GM12872 (cell line): ENCODE measurements at regions not wholly inside any gene's neighbourhood (a gene's known extent, or its start where the extent isn't known, plus 50 kb on each side); places are given as distances from the start of the nearest gene placed in this dataset.

Source experiments
- TF ChIP-seq, protein P1 (sequence below): IDR thresholded peaks from 3 replicates; pipeline ENCODE4 v1.5.1; 2011; ENCODE audit warnings: low read depth, mild to moderate bottlenecking, low read length, moderate library complexity; ENCODE audit not compliant: insufficient read depth

DNA sequence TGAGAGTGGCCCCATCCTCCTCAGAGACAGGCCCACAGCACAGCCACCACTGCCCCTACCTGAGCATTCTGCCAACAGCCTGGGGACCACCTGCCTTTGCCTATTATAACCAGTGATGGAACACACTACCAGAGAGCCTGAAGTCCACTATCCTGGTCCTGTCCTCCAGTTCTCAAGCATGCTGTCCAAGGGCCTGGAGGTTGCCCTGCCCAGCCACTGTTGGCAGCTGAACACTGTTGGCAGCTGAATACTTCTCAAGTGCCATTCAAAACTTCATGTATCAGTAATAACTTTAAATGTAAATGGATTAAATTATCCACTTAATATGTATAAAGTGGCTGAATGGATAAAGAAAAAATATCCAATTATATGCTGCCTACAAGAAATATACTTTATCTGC lies 194.3 kb upstream of the JADE1 start:
- TF ChIP-seq, protein P1, sequence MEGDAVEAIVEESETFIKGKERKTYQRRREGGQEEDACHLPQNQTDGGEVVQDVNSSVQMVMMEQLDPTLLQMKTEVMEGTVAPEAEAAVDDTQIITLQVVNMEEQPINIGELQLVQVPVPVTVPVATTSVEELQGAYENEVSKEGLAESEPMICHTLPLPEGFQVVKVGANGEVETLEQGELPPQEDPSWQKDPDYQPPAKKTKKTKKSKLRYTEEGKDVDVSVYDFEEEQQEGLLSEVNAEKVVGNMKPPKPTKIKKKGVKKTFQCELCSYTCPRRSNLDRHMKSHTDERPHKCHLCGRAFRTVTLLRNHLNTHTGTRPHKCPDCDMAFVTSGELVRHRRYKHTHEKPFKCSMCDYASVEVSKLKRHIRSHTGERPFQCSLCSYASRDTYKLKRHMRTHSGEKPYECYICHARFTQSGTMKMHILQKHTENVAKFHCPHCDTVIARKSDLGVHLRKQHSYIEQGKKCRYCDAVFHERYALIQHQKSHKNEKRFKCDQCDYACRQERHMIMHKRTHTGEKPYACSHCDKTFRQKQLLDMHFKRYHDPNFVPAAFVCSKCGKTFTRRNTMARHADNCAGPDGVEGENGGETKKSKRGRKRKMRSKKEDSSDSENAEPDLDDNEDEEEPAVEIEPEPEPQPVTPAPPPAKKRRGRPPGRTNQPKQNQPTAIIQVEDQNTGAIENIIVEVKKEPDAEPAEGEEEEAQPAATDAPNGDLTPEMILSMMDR = no peak

DNA sequence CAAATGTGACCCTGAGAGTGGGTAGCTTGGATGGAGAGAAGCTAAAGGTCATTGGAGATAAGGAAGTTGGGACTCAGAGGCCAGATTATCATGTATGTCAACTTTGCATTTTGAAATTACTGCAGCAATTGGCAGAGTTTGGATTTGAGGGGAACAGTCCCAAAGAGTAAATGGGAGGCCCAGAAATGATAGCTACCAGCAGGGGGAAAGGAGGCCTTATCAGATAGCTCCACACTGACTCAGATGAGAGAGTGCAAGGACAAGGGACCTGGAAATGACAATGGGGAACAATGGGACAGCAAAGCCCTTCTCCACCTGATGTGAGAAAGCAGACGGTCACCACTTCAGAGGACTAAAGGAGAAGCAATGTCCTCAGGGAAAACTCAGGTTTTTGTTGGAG lies 201.5 kb upstream of the JADE1 start:
- TF ChIP-seq, protein P1 = no peak

DNA sequence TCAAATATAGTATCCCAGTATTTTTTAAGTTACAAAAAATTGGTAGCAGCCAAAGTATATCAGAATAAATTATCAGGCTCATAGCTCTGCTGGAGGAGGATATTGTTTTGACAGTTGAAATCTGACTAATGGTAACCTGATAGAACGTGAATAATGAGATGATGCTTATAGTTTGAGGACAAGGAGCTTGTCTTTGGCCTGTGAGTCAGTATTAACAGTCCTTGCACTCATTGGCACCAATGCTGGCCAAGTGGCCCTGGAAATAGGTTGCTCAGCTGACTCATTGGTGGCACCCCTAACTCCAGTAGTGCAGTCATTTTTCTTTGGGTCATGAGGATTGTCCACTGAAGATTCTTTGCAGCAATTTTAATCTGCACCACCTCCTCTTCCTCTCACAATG lies 203.3 kb upstream of the JADE1 start:
- TF ChIP-seq, protein P1 = no peak

DNA sequence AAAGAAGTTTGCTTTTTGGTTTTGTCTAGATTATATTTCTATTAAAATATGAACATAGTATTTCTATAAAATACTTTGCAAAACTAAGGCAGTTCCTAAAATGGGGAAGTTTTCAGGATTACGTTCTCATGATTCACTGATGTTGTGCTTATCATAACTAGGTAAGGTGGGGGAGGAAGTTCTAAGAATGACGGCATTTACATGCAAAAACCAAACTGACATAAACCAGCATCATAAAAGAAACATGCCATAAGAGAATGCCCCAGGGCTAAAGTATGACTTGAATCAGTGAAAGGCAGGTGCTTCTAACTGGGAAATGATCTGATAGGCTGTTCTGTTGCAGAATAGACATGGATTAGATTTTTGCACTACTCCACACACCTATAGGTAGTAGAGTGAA lies 204.7 kb upstream of the JADE1 start:
- TF ChIP-seq, protein P1 = no peak

DNA sequence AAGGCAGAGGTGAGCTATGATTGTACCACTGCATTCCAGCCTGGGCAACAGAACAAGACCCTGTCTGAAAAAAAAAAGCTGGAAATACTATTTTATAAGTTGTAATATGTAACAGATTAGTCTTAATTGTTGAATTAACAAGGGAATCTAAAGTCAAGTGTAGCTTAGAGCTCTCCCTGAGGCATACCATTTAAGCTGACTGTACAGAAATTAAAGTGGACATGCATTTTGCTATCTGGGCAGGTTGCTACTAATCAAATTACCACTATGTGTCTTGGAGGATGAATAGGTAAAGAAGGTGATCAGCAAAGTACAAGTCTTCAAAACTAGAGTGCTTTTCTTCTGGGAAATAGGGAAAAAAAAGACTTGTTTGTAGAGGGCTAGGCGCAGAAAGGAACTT lies 205.3 kb upstream of the JADE1 start:
- TF ChIP-seq, protein P1 = no peak

DNA sequence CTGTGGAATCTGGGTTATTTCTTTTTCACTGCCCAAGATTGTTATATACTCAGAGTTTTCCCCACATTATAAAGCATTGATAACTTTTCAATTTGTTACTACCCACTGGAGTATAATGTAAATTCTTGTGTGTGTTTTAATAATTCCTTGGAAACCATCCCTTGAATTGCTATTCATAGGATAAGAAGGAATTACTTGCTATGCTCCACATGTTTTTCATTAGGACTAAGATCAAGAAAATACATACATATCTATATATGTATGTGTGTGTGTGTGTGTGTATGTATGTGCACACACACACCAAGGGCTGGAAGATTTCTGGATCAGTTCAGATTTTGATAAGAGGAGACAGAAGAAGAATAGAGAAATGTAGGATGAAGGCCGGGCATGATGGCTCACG lies 206.4 kb upstream of the JADE1 start:
- TF ChIP-seq, protein P1 = no peak

DNA sequence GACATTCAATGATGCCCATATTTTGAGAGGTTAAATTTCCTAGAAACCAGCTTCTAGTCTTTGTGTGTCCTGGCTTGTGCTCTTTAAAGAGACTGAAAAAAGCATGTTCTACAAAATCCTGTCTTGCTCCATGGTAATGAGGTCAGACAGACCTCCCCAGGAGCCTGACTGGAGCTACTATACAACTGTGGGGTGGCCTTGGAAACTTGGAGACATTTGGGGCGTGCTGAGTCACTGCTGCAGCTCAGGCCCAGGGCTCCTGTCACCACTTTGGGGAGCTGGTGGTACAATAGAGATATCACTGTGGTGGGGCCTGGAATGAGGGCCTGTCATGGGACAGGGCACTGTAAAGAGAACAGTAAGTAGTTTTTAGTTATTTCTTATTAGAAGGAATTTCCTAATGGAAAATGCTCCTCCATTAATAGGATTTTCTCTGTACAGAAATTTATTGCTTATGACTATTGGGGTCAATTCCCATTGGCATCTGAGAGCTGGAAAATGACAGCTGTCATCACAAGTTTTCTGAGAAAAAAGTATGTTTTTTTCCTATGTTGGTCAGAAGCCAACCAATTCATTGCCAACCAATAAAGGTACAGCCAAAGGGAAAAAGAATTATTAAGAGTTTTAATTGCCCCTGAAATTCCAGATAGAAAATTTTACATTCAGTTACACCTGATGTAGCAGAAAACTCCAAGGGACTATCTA lies 207.4 kb upstream of the JADE1 start:
- TF ChIP-seq, protein P1 = no peak
